Transverse colon (tissue), 4 donors: ENCODE measurements at regions not wholly inside any gene's neighbourhood (a gene's known extent, or its start where the extent isn't known, plus 50 kb on each side); places are given as distances from the start of the nearest gene placed in this dataset.
A peak's percentile ranks its signal among the peaks of the same experiment; 100 is the strongest.
"Not testable (repeated sequence)": the region's sequence is repeated elsewhere in the genome, so short reads cannot be mapped to it uniquely, and the experiment has no call there.

ENCODE experiments used
- DNase-seq: peaks from one replicate; pipeline ENCODE4 v3.0.0-alpha.2; 2019
- H3K27ac ChIP-seq, 4 donors: fragments of 200-600 bp; sonication (generic); 2 replicates each; pipeline ENCODE4 v1.5.1; 2016 to 2018; ENCODE audit warnings: inconsistent platforms in 4 of 4
- H3K27me3 ChIP-seq: fragments of 200-600 bp; sonication (generic); 2 replicates; pipeline ENCODE4 v1.5.1; 2017; ENCODE audit warnings: inconsistent platforms
- H3K36me3 ChIP-seq, 4 donors: fragments of 200-600 bp; sonication (generic); 2 replicates each; pipeline ENCODE4 v1.5.1; 2017 to 2019; ENCODE audit warnings: inconsistent platforms in 4 of 4
- H3K4me1 ChIP-seq, 4 donors: fragments of 200-600 bp; sonication (generic); 2 replicates each; pipeline ENCODE4 v1.5.1; 2017 to 2020; ENCODE audit warnings: inconsistent platforms in 4 of 4
- H3K4me3 ChIP-seq, 4 donors: fragments of 200-600 bp; sonication (generic); 1 replicate in 1 of 4; 2 replicates in 3 of 4; pipeline versions ENCODE4 v1.5.1 to v1.6.1; 2017 to 2019; ENCODE audit warnings: inconsistent platforms in 4 of 4
- H3K9me3 ChIP-seq, 2 donors: fragments of 200-600 bp; sonication (generic); 2 replicates each; pipeline ENCODE4 v1.5.1; 2017 to 2019; ENCODE audit warnings: inconsistent platforms in 2 of 2
- CTCF ChIP-seq, 5 experiments: fragments of 200-600 bp in 3 of 5; fragments of 450-650 bp in 2 of 5; sonication (generic) in 3 of 5; IDR thresholded peaks; 1 replicate in 2 of 5; 2 replicates in 3 of 5; pipeline ENCODE4 v1.5.1; 2016 to 2017; ENCODE audit warnings: antibody characterized with exemption in 5 of 5, inconsistent platforms in 3 of 5, mild to moderate bottlenecking in 2 of 5, moderate library complexity in 1 of 5
- EP300 ChIP-seq: sonication (generic); formaldehyde crosslinking; IDR thresholded peaks from one replicate; pipeline ENCODE4 v1.6.1; 2017; ENCODE audit warnings: antibody characterized with exemption, low read depth
- POLR2A ChIP-seq: fragments of 450-650 bp; IDR thresholded peaks from one replicate; pipeline ENCODE4 v1.6.1; 2016; ENCODE audit warnings: antibody characterized with exemption, mild to moderate bottlenecking, moderate library complexity
- POLR2AphosphoS5 ChIP-seq, 3 donors: sonication (generic); formaldehyde crosslinking; IDR thresholded peaks; one replicate each; pipeline ENCODE4 v1.6.1; 2016; ENCODE audit warnings: antibody characterized with exemption in 3 of 3
- WGBS, 2 donors: methylation state at CpG; one replicate each; pipeline ENCODE4 v1.1.5; 2018; ENCODE audit warnings: low coverage in 1 of 2; 5-methylcytosine and 5-hydroxymethylcytosine counted together
- in situ Hi-C, 4 donors: fragments of 200-750 bp; cut with MboI; loops; one replicate each; pipeline versions ENCODE4 v1.15.0 to v1.15.1; 2017; ENCODE audit warnings: low sequenced_read_pairs in 3 of 4, low pct_ligation_motif_present in 1 of 4, low pct_unique_long_range_greater_than_20kb in 1 of 4
- intact Hi-C: fragments of 100-400 bp; cut with DNase I; formaldehyde crosslinking; loops from one replicate; pipeline ENCODE4 v1.15.1; 2023; ENCODE audit warnings: low total_unique reads

GRCh38 chr4:138113819-138114400 is 128.2 kb downstream of the SLC7A11 start:
- Histone ChIP-seq H3K9me3 (no peaks in the 10 kb centered on the region), H3K27ac (no peak overlapping the region), H3K27me3 (no peaks in the 10 kb centered on the region), H3K4me1 (peaks cover 0 to 12% (median 4%) of the 10 kb centered on the region in 4 donors), H3K4me3 (no peak overlapping the region), H3K36me3 (no peaks in the 10 kb centered on the region)
- WGBS, 2 donors: 78 to 86% methylated on average over 1 of the region's 1 CpG
- no peak for DNase-seq
- no peak for TF ChIP-seq POLR2AphosphoS5 (IDR thresholded peaks at IDR 0.05)
- no peak for TF ChIP-seq CTCF (IDR thresholded peaks at IDR 0.05)
- no peak for TF ChIP-seq EP300
- no peak for TF ChIP-seq POLR2A
- intact Hi-C loops: no loop called here
- in situ Hi-C loops: no loop called here

GRCh38 chr4:138112890-138113289 is 129.3 kb downstream of the SLC7A11 start:
- H3K36me3 ChIP-seq, H3K27me3 ChIP-seq, H3K9me3 ChIP-seq, H3K4me3 ChIP-seq, in situ Hi-C loops, intact Hi-C loops: not testable (repeated sequence)
- WGBS, 2 donors: 58 to 82% methylated on average over 5 to 8 of the region's 8 CpGs
- peaks cover 0 to 12% (median 4%) of the 10 kb centered on the region in 4 donors for H3K4me1 ChIP-seq
- H3K27ac ChIP-seq: peak overlapping the region in 1 of 4 donors; percentile 37
- DNase-seq: peak; percentile 51

GRCh38 chr4:138112389-138112788 is 129.8 kb downstream of the SLC7A11 start:
- H3K36me3 ChIP-seq: no peaks in the 10 kb centered on the region
- in situ Hi-C loops: no loop called here
- intact Hi-C loops: no loop called here
- peak overlapping the region in 1 of 4 donors; percentile 37 for H3K27ac ChIP-seq
- DNase-seq: no peak
- H3K9me3 ChIP-seq: no peaks in the 10 kb centered on the region
- no peaks in the 10 kb centered on the region for H3K27me3 ChIP-seq
- peaks cover 0 to 12% (median 4%) of the 10 kb centered on the region in 4 donors for H3K4me1 ChIP-seq
- H3K4me3 ChIP-seq: no peak overlapping the region
- 98 to 100% methylated on average over 2 of the region's 2 CpGs for WGBS, 2 donors
- TF ChIP-seq CTCF (IDR thresholded peaks at IDR 0.05) (no peak), POLR2A (no peak), POLR2AphosphoS5 (IDR thresholded peaks at IDR 0.05) (no peak), EP300 (no peak)

GRCh38 chr4:138111462-138112000 is 130.6 kb downstream of the SLC7A11 start:
- Histone ChIP-seq H3K27ac (no peak overlapping the region), H3K4me3 (no peak overlapping the region), H3K9me3 (no peaks in the 10 kb centered on the region), H3K36me3 (no peaks in the 10 kb centered on the region), H3K27me3 (no peaks in the 10 kb centered on the region), H3K4me1 (peaks cover 0 to 20% (median 4%) of the 10 kb centered on the region in 4 donors)
- TF ChIP-seq CTCF (IDR thresholded peaks at IDR 0.05) (no peak), POLR2A (no peak), EP300 (no peak), POLR2AphosphoS5 (IDR thresholded peaks at IDR 0.05) (no peak)
- WGBS, 2 donors: 93% methylated on average over 3 of the region's 3 CpGs; no CpG with 5 or more reads in 1 of the 2 donors
- in situ Hi-C loops (no loop called here), intact Hi-C loops (no loop called here)
- DNase-seq: no peak

- WGBS, 2 donors: 56 to 67% methylated on average over 1 of the region's 1 CpG
- TF ChIP-seq POLR2AphosphoS5 (IDR thresholded peaks at IDR 0.05) (no peak), POLR2A (no peak), EP300 (no peak), CTCF (IDR thresholded peaks at IDR 0.05) (no peak)
- no peak for DNase-seq
- Histone ChIP-seq H3K27ac (no peak overlapping the region), H3K27me3 (no peaks in the 10 kb centered on the region), H3K9me3 (no peaks in the 10 kb centered on the region), H3K4me3 (no peak overlapping the region), H3K36me3 (no peaks in the 10 kb centered on the region), H3K4me1 (peaks cover 0 to 23% (median 4%) of the 10 kb centered on the region in 4 donors)
- intact Hi-C loops: no loop called here
- in situ Hi-C loops: no loop called here
Observed at GRCh38 chr4:138110815-138111214, 131.3 kb downstream of the SLC7A11 start.
